Fibroblast of skin of scalp (primary cell): ENCODE measurements at regions not wholly inside any gene's neighbourhood (a gene's known extent, or its start where the extent isn't known, plus 50 kb on each side); places are given as distances from the start of the nearest gene placed in this dataset.

Experiments used
- DNase-seq: peaks from one replicate; pipeline ENCODE4 v3.0.0-alpha.2; 2013

DNA sequence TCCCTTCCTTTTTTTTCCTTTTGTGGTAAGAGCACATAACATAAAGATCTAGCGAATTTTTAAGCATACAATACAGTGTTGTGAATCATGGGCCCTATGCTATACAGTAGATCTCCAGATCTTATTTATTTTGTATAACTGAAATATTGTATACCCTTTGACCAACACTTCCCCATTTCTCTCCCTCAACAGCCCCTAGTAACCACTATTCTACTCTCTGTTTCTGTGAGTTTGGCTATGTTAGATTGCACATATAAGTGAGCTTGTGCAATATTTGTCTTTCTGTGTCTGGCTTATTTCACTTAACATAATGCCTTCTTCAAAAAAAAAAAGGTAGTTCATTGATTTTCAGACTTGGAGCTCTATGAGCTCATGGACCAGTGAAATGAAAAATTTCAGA is 180.5 kb downstream of the C11orf91 start:
- no peak for DNase-seq

DNA sequence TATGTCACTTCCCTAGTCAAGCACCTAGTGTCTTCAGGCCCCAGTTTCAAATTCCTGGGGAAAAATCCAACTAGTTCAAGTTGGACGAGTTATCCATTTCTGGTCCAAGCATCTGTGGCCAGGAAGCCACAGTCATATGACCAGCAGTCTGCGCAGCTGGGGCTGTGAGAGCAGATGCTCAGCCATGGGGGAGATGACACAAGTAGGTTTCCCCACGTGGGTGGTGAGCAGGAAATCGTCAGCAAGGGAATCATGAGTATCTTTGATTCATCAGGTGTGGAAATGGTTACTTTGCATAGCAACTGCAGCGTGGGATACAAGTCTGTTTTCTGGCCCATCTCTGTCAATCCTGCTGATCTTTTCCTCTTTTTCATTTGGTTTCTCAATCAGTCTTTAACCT is 185.3 kb downstream of the C11orf91 start:
- peak; percentile 19 for DNase-seq

DNA sequence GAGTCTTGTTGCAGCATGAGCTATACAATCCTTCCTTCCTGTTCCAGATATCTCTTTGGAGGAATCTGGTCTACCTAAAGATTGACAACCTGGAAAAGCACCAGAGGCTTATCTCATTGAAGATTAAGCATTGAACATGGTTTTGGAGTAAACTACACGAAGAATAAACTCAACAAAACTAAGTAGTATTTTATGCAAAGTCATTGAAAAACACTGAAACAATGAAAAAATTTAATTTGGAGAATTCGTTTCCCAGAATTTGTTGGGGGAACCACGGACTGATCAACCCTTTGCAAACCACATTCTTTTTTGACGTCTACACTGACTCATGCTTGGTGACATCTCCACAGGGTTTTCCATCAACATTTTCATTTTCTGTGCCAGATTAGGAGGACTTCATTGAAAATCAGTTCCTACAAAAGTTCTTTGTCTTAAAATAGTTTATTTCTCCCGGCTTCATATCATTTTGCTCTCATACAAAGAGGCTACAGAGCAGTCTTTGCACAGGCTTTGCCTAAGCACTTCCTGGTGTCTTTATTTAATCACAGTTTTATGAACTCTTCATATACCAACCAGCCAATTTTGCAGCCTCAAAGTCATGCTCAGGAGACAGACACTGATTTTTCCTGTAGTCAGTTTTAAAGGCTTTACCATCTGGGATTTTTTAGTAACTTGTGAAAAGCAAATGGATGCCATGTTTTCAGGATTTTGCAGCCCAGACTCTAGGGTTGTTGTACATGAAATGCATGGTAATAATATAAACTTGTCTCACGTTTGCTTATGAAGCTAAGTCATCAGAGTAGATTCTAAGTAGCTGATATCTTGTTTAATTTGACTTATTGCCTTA is 186.3 kb downstream of the C11orf91 start:
- no peak for DNase-seq

DNA sequence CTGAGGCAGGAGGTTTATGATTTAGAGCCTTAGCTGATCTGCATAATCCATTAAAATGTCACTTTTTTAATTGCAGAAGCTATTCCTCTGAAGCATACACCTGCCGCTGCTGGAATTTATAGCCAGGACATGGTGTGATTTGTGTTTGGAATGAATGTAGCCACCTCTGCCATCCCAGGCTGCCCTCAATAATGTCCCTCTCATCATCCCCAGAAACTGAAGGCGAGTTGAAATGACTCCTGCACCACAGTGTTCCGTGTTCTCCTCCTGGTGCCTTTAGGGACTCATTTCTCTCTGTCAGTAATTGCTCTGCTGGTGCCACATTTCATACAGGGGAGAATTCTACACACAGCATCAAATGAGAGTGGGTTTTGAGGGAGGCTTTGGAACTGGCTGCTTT is 191.0 kb downstream of the C11orf91 start:
- no peak for DNase-seq

DNA sequence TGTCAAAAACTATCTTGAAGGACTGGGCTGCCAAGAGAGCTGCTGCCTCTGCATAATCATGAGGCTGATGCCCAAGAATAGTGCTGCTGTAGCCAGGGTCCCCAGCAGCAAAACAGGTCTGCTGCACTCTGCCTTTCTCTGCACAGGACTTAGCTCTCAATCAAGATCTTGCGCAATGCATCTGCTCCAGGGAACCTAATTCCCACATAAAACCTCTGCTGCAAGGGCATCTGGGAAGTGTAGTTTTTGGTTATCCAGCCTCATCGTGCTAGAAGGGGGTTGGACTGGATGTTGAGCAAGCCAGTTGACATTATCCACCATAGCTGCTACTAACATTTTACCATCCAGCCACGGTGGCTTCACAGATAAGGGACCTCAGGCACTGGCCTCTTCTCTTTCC is 192.7 kb downstream of the C11orf91 start:
- DNase-seq = peak; percentile 22

DNA sequence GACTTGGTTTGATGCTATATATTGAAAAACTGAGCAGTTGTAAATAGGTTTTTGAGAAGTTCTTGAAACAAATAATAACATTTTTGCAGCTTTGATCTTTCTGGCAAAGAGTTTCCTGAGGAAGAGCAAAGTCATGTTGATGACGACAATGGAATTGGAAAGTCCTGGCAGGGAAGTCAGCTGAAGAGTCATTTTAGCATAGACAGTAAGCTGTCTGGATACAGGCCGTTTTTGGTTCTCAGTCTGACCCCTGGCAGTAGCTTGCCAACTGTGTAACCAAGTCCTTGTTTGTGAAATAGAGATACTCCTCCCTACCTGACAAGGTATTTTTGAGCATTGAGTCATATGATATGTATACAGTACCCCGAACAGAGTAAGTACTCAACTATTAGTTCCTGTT is 193.3 kb downstream of the C11orf91 start:
- DNase-seq = no peak

DNA sequence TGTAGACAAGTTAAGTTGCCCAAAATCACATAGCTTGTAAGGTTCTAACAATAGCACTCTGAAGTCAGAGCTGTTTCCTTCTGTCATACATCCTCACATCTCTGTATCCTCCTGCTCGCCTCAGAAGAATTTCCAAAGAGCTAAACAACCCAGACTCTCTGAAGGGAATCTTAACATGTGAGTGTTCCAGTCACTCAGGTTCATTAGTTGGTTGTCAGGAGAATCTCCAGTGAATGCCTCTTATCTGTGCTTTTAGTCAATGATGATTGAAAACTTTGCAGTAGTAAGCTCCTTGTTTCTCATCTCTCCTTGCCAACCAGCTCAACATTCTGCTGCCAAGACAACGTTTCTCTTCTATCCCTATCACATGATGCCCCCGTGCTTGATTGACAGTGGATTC is 195.5 kb downstream of the C11orf91 start:
- DNase-seq = no peak

DNA sequence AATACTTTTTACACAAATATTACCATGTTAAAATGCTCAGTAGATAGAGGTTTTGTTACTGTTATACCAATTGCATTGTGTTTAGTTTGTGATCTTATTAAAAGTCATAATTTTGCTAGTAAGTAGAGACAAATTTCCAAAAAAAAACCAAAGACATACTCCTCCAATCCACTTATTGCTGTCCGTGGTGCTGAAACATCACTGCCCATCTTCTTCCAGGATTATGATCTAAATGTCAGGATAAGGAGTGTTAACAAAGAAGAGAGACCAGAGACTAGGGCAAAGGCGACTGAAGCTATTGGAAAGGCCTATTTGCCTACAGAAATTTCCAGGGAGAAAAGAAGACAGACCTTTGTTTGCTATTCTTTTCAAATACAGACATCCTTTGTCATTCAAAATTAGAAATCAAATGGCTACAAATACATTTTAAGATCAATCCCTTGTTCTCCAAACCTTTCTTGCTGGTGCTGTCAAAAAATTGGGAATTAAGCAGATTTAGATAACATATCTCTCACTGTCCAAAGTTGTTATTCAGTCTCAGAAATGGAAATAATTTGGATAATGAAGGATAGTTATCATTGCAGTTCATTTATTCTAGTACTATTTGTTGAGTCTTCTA is 199.7 kb downstream of the C11orf91 start:
- DNase-seq = peak; percentile 72

DNA sequence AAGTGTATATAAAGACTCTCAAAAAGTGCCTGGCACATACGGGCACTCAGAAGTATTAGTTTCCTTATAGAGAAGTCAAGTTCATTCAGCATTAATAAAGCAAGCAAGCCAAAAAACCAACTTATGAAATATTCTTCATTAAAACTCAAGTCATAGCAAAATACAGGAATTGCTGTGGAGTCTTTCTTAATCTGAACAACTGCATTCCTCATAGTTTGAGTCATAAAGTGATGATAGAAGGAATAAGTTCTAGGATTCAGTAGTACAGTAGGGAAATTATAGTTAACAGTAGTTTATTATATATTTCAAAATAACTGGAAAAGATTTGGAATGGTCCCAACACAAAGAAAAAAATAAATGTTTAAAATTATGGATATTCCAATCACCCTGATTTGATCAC is 200.3 kb downstream of the C11orf91 start:
- peak; percentile 33 for DNase-seq

DNA sequence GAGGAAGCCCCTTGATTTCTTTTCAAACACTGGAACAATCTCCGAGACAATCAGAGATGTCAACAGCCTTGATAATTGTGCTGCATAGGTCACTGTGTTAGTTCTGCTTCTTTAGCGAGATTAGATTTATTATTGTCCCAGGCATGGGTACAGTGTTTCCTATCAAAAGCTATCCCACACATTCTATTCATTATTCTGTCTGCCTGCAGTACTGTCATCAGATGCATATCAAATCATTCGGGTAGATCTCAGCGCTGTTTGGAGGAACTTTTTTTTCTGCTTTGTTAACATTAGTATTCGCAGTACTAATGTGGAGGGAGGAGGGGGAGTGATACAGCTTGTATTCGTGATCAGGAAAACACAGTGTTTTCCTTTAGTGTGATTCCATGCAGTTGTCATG is 208.0 kb downstream of the C11orf91 start:
- no peak for DNase-seq

DNA sequence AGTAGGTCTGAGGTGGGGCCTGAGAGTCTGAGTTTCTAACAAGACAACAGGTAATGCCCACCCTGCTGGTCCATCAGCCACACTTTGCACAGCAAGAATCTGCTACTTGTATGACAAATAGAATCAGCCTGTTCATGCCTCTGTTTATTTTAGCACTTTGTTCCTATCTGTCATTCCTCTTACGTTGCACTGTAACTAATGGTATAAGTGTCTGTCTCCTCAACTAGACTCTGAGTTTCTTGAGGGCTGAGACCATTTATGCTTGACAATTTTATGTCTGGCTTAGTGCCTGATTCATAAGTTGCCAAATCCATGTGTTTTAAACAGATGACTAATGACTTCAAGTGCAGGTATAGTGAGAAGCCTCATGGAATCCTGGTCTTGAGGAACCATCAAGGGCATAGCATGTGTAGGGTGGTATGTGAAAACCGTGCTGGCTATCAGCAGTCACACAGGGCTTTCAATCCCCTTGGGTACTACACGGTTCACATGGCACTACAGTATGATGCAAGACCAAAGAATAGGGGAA is 209.7 kb downstream of the C11orf91 start:
- peak; percentile 8 for DNase-seq

DNA sequence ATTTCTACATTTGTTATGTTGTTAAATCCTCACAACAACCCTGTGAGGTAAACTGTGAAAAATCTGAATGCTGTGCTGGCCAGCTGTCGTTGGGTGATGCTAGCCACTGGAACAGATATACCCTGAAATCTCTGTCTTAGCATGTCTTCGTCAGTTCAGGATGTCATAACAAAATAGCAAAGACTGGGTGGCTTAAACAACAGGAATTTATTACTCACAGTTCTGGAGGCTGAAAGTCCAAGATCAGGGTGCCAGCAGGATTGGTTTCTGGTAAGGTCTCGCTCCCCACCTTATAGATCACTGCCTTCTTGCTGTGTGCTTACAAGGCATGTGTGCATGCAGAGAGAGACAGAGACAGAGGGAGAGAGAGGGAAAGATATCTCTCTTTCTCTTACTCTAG is 211.7 kb downstream of the C11orf91 start:
- no peak for DNase-seq

DNA sequence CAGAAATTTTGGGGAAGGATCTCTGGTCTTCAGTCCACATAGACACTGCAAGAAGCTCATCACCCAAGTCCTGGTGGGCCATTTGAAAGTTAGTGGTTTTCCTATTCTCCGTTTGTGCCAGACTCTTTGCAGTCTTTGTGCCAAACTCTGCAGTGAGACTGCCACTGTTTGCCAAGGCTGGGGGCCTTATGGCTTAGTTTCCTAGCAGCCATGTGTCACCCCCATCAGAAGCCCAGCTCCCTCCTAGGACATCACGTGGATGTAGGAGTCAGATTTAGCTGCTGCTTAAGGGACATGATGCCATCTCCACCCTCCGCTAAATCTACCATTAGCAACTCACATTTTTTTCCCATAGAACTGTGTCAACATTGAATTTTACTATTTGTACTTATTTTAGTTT is 220.0 kb downstream of the C11orf91 start:
- DNase-seq = no peak

DNA sequence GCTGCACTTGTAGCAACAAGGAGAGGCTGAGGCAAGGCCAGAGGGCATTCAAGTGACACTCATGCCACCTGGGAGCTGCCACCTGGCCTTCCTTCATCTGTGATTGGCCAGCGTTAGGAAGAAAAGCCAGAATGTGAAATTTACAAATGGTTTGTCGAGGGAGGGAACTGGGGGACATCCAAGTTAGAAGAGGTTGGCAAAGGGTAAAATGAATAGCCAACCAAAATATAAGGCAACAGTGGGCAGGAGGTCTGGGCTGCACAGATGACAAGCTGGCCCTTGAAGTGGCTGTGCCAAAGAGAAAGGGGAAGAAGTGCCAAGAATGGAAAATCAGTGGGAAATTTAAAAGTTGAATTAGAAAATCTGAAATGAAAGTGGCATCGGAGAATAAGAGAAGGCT is 221.4 kb downstream of the C11orf91 start:
- no peak for DNase-seq

DNA sequence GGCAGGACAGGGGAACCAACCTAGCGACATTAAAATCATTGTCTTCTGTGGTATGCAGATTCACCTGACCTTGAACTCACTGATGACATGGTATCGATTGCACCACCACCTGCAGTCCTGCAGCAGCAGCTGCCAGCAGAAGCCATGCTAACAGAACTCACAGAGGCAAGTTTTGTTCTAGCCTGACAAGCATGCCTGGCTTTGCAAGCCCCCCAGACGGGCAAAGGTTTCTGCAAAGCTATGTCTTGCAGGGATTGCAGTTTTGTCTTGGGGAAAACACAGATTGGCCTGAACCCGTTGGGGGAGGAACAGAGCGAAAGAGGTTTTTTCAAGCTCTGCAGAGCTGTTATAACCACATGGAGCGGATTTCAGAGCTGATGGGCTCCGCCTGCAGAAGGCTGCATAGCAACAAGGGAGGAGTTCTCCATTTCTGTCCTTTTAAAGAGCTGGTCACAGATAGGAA is 221.0 kb downstream of the HIPK3 start:
- DNase-seq = no peak

DNA sequence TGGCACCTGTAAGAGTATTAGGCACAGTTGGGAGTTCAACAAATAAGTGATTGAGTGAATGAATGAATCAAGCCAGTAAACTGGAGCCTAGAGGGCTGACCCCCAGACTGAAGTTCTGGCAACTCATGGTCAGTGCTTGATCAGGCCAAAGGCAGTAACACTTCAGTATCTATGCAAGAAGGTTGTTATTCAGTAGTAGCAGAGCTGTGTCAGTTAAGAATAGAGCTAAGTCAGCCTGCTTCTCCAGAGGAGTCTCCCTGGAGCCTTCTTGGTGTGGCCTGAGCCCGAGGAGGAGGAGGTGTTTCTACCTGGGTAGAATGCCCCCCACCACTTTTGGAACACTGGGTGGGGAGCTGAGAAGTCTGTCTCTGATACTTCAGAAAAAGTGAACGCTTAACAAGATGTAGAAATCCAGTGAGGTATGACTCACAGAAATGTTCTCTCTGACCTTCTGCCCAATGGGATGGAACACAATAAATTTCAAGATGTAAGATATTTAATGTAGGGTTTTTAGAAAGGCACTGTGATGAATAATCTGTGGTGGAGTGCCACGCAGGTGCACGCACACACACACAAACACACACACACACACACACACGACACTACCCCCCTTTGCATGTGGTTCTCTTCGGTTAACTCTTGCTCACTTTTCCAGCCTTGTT is 219.9 kb downstream of the HIPK3 start:
- DNase-seq = no peak

DNA sequence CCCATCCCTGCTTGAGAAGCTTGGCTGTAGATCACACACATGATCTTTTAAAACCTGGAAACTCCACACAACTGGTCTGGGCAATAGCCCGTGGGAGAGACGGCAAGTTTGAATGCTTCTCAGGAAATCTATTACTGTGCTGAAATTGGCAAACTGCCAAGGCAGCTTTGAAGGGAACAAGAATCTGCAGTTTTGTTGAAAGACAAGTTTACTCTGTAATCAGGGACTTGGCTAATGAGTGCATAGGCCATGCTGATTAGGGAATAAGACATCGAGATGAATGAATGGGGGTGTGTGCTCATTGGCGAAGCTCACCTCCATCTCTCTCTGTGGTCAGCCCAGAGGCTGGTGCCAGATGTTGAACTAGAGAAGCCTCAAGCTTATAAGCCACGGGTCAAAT is 218.8 kb downstream of the HIPK3 start:
- peak; percentile 55 for DNase-seq

DNA sequence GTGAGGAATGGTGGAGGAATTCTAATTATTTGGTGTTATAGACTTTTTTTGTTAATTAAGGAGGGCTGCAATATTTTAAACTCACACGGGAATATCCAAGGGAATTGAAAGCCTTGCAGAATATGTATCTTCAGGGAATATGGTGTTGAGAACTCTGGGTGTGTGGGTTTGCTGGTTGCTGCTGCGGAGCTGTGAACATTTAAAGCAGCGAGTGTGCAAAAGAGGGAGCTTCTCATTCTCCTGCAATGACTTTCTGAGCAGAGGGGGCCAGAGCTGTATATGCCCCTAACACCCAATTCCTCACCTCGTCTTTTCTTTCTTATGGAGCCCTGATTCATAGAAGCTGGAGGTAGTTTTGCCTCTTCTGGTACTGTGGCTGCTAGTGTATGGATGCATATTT is 217.7 kb downstream of the HIPK3 start:
- DNase-seq = peak; percentile 32

DNA sequence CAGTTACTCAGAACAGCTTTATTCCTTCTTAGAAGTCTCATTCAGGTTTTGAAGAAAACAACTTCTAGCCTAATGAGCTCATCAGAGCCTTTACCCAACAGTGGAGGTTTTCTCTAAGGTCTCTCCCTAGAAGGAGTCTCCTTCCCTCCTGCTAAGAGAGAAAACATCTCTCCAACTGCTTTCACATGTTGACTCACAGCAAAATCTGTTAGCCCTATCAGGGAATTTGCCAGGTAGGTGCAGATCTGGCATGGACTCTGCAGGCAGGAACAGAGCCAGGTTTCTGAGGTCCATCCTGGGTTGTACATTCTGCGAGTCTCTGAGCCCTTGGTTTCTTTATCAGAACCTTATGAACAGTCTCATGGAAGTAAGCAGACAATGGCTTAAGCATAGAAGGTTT is 214.4 kb downstream of the HIPK3 start:
- DNase-seq = no peak

DNA sequence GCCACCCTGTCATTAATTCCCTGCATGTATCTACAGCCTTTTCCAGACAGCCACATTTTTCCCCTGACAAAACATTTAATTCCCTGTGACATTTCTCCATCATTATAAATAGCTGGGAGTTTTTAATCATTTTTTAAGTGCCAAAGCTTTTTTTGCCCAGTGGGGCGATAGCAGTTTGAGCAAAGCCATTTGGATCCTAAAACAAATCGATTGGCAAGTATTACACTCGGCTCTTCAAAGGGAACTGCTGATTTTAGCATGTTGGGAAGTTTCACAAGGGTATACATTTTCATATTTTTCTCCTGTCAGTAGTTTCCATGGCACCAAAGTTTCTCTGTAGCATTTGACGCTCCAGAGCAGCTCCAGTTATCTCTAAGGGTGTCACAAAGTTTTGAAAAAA is 210.8 kb downstream of the HIPK3 start:
- no peak for DNase-seq

DNA sequence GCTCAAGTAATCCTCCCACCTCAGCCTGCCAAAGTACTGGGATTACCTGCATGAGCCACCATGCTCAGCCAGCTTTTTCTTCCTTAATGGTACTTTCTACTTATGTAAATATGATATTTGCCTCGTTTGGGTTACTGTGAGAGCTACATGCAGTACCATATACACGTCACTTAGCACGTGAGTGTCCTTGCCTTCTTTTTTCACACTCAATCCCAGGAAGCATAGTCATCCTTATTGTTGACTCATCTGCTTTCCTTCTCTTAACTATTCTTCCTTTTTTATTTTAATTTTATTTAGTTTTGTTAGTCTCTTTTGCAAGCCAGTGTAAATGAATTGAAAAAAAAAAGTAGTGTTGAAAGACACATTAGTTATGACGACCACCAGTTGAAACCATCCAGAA is 205.9 kb downstream of the HIPK3 start:
- no peak for DNase-seq

DNA sequence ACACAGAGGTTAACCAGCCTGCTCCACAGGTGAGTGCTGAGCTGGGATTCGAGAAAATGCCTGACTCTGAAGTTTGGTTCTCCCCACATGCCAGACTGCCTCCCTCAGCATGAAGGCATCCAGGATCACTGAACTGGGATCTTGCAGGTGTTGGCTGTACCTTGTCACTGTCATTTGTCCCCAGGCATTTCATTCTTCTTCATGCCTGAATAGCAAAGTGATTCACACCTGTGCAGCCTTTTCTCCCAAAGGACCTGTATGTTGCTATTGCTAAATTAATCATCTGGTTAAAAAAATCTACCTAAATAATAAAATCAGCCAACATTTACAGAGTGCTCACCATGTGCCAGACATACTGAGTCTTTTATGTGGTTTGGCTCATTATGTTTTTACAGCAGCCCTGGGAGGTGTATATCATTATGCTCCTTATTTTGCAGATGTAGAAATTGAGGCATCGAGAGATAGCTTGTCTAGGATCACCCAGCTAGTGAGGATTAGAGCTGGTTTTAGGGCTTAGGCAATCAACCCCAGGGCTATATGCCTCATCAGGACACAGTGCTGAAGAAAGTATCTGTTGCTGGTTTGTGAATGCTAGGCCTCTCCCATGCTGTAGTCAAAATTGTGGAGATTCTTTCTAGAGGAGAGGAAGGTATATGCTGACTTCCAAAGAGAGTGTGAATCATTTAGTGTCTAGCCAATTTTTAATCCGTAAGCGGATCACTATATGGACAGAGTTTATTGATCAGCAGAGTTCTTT is 204.4 kb downstream of the HIPK3 start:
- no peak for DNase-seq

DNA sequence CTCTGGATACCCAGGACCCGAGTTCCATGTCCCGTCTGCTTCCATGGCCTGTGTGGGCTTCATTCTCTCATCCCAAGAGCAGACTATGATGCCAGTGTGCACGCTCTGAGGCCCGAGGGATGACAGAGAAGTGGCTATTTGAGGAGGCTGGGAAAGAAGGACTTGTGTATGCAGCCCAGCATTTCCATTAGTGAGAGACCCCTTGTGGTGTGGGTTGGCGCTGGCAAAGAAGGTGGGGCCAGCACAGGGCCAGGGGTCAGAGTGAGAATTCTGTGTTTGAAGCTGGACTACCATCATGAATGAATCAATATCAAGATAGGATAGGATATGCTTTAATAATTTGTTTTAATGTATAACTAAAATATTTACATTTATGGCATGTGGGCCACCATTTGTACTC is 200.8 kb downstream of the HIPK3 start:
- DNase-seq = no peak
